NCI-H128 (cell line): ENCODE measurements at regions not wholly inside any gene's neighbourhood (a gene's known extent, or its start where the extent isn't known, plus 50 kb on each side); places are given as distances from the start of the nearest gene placed in this dataset.

Experiments used
- DNase-seq: peaks from one replicate; lab custom pipeline; 2025; ENCODE audit not compliant: unreplicated experiment; lab: John Stamatoyannopoulos, UW

GRCh38 chr4:19803406-19803805, 448.3 kb upstream of the SLIT2 start:
- DNase-seq = no peak

DNA sequence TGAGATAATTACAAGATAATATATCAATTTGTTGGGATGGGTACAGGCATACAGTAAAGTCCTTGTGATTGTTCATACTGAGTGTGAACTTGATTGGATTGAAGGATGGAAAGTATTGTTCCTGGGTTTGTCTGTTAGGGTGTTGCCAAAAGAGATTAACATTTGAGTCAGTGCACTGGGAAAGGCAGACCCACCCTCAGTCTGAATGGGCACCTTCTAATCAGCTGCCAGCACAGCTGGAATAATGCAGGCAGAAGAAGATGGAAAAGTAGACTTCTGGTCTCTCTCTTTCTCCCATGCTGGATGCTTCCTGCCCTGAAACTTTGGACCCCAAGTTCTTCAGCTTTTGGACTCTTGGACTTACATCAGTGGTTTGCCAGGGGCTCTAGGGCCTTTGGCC, 457.9 kb upstream of the SLIT2 start:
- no peak for DNase-seq

- no peak for DNase-seq
These were observed 460.1 kb upstream of the SLIT2 start for GRCh38 chr4:19791422-19792123.

DNA sequence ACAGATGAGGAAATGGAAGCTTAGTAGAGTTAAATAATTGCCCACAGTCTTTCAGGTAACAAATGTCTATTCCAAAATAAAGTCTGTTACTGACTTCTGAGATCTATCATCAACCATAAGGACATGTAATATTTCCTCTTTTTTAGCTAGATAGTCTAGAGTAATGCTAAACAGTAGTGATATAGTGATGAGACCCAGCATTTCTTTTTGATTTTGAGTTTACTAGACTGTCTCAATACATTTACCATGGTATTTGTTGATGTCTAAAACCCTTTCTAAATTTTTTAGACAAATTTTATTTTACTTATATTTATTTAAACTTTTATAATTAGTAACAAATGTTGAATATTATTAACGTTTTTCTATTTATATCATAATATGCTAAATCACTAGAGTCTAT, 465.1 kb upstream of the SLIT2 start:
- DNase-seq = no peak

GRCh38 chr4:19783667-19784223, 468.0 kb upstream of the SLIT2 start:
- DNase-seq = no peak

GRCh38 chr4:19780871-19781270, 470.8 kb upstream of the SLIT2 start:
- no peak for DNase-seq

DNA sequence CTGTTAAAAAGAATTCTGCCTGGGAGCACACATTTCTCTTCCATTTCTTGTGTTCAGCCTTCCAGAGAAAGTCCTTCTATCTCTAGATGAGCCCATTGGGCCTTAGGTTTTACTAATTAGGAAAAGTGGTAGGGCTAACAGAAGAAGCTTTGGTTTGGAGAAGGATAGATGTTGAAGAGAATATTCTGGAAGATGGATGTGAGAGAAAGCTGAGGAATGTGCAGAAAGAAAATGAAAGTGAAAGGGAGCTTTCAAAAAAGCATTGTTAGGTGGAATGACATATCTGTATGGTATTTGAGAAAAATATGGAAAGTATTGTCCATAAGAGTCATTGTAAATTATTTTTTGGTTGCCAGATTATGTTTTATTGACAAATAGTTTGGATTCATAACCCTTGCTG, 474.8 kb upstream of the SLIT2 start:
- DNase-seq = no peak

DNA sequence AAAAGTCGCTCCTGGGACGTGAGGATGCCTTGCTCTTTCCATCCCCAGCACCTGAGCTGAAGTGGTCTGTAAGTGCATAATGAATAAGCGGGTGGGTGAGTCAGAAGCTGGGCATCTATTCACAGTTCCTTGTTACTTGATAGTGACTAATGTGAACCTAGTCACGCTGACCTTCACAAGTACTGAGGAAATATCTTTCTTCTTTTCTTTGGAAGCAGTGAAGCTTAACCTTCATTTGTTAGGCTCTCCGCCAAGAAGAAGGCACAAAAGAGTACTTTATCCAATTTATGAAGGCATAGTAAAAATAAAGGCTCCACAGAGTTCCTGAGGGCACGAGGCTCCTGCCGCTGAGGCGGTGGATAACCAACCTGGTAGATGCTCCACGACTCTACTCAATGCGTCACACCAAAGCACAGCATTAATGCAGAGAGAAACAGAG, 475.7 kb upstream of the SLIT2 start:
- DNase-seq = peak; percentile 42

DNA sequence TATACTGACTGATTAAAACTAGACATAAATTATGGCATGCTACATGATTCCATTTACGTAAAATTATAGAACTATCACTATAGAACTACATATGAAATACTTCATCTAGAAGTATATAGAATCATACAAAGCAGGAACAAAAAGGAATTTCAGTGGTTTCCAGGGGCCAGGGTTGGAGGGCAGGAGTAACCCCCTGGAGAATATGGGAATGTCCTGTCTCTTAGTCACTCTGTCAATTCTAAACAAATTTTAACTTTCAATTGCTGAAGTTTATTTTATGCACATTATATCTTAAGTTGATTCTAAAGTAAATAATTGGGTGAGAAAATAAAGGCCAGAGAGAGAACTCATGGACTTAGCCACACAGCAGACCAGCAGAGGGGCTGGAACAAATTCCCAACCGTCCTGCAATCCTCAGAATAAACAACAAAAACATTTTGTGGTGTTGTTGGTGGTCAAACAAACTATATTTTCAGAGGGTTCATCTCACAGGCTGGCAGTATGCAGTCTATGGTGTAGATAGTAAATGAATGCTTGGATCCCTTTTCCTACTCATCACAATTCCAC, 476.9 kb upstream of the SLIT2 start:
- no peak for DNase-seq

DNA sequence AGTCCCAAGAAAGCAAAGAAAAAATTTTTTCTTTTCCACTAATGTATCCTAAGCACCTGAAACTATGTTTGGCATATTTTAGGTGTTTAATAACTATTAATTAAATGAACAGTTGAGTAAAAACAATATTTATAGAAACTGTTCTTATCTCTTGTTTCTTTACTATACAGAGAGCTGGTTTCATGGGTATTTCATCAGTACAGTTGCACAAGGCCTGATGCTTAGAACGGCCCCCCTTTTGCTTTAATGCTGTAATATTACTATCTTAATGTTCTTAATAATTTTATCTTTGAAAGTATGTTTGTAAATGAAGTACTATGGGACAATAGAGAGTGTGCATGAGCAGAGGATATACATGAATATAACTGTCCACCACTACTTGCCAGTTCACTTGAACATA, 479.1 kb upstream of the SLIT2 start:
- no peak for DNase-seq

DNA sequence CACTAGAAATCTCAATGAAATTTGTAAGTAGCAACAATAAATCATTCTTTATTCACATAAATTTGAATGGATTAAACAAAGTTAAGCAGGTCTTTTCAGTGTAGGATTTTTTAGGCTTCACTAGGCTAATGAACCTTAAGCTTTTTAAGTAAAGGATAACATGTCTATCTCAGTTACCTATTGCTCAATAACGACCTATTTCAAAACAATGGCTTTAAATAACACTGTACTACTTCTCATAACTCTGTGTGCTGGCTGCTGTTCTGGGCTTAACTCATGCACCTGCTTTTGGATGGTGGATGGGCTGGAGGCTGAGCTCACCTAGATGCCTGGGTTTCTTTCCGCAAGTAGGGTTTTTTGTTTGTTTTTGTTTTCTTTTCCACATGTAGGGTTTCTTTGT, 495.0 kb upstream of the SLIT2 start:
- no peak for DNase-seq

DNA sequence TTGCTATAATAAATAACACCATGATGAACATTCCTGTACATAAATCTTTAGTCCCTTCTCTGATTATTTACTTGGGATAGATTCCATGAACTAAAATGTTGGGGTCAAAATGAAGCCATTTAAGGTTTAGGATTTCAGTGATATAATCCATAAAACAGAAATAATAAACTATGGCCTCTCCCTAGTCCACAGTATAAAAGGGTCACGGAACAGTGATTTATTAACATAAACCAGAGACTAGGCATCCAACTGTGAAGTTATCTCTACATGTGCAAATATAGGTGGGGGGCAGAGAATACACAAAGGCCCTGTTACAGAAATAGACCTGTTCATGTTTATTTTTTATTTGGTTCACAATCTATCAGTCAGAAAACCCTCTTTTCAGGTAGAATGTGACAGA, 499.1 kb upstream of the SLIT2 start:
- DNase-seq = no peak

- no peak for DNase-seq
These were observed 502.9 kb upstream of the SLIT2 start for GRCh38 chr4:19748519-19749479.

DNA sequence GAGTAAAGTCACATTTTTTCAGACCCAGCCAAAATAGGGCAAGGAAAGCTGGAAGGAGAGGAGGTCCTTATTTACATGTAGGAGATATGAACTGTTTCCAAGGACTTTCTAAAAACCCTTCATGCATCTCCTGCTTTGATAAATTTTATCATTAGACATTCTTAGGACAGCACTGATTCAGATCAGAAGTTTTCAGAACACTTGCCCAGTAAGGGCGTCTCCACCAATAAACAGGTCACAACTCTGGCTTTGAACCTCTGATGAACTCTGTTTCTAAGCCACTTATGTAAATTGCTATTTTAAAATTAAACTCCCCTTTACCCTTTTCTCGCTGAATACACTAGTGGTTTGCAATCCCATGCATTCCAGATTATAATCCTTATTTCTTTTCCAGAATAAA, 505.3 kb upstream of the SLIT2 start:
- no peak for DNase-seq

- DNase-seq = no peak
These were observed 508.5 kb upstream of the SLIT2 start for GRCh38 chr4:19743115-19743638.

DNA sequence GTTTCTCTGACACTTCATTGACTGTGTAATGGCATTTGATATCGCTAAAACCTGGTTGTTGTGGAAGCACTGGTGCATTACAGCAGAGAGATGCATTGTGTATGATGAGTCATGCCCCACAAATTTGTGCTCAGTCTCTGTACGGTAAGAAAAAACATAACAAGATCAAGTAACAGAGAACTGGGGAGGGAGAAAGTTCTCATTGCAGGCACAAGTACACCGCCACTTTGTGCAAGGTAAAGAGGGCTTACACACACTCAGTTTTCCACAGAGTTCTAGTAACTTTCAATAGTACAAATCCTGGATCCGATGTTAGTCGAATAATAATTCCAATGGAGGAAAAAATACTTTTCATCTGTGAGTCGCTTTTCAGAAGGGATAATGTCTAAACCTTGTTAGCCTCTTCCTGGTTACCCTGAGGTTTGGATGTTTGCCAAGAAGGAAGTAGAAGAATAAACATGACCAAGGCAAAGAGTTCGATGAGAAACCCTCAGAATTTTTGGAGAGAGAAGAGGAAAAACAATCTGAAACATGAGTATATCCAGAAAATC, 512.5 kb upstream of the SLIT2 start:
- DNase-seq = peak; percentile 4

DNA sequence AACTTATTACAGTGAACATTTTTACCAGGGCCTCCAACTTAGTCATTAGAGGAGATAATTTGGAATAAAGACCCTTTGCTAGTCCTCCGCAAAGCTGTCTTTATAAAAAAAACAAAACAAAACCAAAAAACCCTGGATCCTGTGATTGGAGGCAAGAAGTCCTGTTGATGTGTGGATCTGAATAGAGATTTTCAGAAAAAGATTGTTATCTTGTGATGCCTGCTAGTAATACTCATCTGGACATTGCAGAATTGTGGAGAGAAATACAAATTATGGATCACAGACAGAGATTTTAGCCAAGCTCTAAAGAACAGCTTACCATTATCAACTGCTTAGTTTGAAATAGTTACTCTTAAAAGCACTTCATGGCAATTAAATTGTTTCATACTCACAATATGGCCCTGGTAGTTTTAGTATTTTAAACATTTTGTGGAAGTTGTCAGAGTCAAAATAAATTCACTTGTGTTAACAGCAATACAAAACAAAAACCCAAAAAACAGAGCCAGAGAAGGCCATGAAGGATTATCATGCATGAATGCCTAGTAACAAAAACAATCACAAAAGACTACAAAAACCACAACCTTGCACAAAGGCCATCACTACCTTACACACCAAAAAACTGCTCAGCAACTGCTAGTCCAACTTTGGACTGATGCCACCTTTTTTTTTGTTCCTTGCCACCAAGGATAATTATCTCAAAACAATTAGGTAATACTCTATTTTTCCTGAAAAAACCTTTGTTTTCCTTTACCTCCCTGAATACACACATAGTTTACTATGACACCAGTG, 514.5 kb upstream of the SLIT2 start:
- DNase-seq = no peak

- no peak for DNase-seq
These were observed 516.7 kb upstream of the SLIT2 start for GRCh38 chr4:19735012-19735411.

DNA sequence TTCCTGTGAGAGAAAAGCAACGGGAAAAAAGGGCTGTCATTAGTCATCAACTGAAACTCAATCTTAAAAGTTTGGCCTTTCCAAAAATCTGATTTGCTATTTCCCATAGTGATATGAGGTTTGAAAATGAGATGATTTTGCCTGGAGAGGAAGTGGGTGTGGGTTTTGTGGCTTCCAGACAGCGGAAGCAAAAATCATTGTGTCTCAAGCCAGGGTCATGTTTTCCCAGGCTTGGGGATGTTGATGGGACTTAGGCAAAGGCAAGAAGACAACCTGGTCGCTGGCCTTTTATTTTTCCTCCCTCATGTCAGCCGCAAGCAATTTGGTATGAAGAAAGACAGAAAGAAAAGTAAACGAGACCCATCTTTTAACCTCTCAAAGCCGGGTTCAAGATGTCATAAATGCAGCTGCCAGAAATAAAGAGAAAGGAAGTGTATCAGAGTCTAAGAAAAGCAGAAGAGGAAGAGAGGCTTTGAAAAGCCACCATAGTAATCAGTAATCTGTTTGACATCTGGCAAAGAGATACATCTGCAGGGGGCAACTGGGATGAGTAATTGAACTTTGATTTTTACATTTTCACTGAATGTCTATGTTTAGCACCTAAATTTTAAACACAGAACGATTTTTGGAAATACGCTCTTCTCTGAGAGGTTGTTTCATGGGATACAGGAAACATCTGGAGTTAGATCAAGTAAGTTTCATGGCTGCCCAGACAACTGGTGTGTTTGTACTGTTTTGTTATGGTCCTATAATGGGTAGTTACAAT, 521.6 kb upstream of the SLIT2 start:
- DNase-seq = no peak

DNA sequence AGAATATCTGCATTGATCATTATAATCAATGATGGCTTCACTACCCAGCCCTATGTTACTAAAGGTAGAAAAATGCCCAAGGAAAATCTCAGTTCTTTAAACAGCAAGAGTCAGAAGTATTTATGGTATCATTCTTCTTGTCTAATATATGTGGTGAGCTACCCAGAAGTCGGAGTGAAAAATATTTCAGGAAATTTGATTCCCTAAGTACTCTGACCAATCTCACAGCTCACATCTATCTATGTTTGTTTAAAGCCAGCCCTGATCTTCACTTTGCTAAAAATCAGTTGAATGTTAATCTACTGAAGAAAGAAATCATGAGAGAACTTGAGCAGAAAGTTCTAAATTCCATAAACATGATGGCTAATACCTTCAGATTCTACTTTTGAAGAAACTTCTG, 522.9 kb upstream of the SLIT2 start:
- DNase-seq = no peak
